Erythroblast (primary cell): ENCODE measurements at regions not wholly inside any gene's neighbourhood (a gene's known extent, or its start where the extent isn't known, plus 50 kb on each side); places are given as distances from the start of the nearest gene placed in this dataset.

ENCODE experiments used
- GATA1 ChIP-seq: IDR thresholded peaks from 2 replicates; pipeline ENCODE4 v1.6.1; 2011; ENCODE audit warnings: low read depth, mild to moderate bottlenecking, control low read depth, low read length, moderate library complexity
- POLR2A ChIP-seq: IDR thresholded peaks from 2 replicates; pipeline ENCODE4 v1.6.1; 2011; ENCODE audit warnings: mild to moderate bottlenecking, low read length

DNA sequence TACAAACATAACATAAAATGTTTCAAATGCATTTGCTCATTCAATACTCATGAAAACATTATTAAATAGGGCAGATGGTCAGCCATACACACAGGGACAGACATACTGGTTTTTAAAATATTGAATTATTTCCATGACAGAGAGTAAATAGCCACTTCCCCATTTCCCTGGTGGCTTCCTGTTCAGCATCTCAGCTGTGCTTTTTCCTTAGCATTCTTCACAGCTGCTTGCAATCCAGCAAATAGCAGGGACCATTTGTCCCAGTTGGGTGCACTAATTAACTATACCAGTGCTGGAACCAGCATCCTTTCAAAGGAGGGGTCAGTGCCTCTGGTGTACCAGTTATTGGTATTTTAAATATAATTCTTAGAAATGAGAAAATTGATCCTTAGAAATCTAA lies 964.7 kb downstream of the RAB28 start:
- TF ChIP-seq POLR2A (no peak), GATA1 (no peak)
